ENCODE measurements at regions not wholly inside any gene's neighbourhood (a gene's known extent, or its start where the extent isn't known, plus 50 kb on each side); places are given as distances from the start of the nearest gene placed in this dataset.

GRCh38 chr6:84514089-84514971 lies 250.1 kb downstream of the TBX18 start:
- TF ChIP-seq POLR2A (IDR thresholded peaks at IDR 0.05), result no peak
- TF ChIP-seq CTCF (IDR thresholded peaks at IDR 0.05), result no peak
